H9 (cell line): ENCODE measurements at regions not wholly inside any gene's neighbourhood (a gene's known extent, or its start where the extent isn't known, plus 50 kb on each side); places are given as distances from the start of the nearest gene placed in this dataset.

Experiments
- DNase-seq: peaks from one replicate; pipeline ENCODE4 v3.0.0-alpha.2; 2017
- H2AFZ ChIP-seq: one replicate; pipeline ENCODE4 v1.6.1; 2013; ENCODE audit warnings: mild to moderate bottlenecking, low read length, control low read depth, moderate library complexity
- H2AK5ac ChIP-seq: 2 replicates; pipeline ENCODE4 v1.6.1; 2013; ENCODE audit warnings: low read length, control low read depth, mixed read lengths; ENCODE audit not compliant: insufficient read length
- H2BK120ac ChIP-seq: one replicate; pipeline ENCODE4 v1.6.1; 2013; ENCODE audit warnings: low read depth, mild to moderate bottlenecking, low read length, control low read depth, inconsistent platforms; ENCODE audit not compliant: poor library complexity, severe bottlenecking
- H2BK12ac ChIP-seq: 2 replicates; pipeline ENCODE4 v1.6.1; 2013; ENCODE audit warnings: low read length, control low read depth, mixed read lengths, low read depth; ENCODE audit not compliant: insufficient read length
- H2BK15ac ChIP-seq: 2 replicates; pipeline ENCODE4 v1.6.1; 2013; ENCODE audit warnings: low read depth, low read length, control low read depth
- H2BK20ac ChIP-seq: one replicate; pipeline ENCODE4 v1.6.1; 2013; ENCODE audit warnings: low read depth, mild to moderate bottlenecking, low read length, control low read depth, inconsistent platforms; ENCODE audit not compliant: poor library complexity, severe bottlenecking
- H2BK5ac ChIP-seq: 2 replicates; pipeline ENCODE4 v1.6.1; 2013; ENCODE audit warnings: low read length, control low read depth, mixed read lengths; ENCODE audit not compliant: insufficient read length
- H3K14ac ChIP-seq: 2 replicates; pipeline ENCODE4 v1.6.1; 2013; ENCODE audit warnings: low read length, control low read depth; ENCODE audit not compliant: insufficient read depth
- H3K18ac ChIP-seq: 2 replicates; pipeline ENCODE4 v1.6.1; 2013; ENCODE audit warnings: low read depth, mild to moderate bottlenecking, mixed read lengths, low read length, control low read depth; ENCODE audit not compliant: insufficient read length
- H3K23ac ChIP-seq: 2 replicates; pipeline ENCODE4 v1.6.1; 2013; ENCODE audit warnings: low read length, control low read depth, mixed read lengths, low read depth; ENCODE audit not compliant: insufficient read length
- H3K23me2 ChIP-seq: 2 replicates; pipeline ENCODE4 v1.6.1; 2013; ENCODE audit warnings: low read depth, mild to moderate bottlenecking, mixed read lengths, low read length, control low read depth; ENCODE audit not compliant: insufficient read length, poor library complexity, severe bottlenecking
- H3K27ac ChIP-seq: 2 replicates; pipeline ENCODE4 v1.5.1; 2013; ENCODE audit warnings: low read length, control low read depth, mixed read lengths, low read depth; ENCODE audit not compliant: insufficient read length
- H3K27me3 ChIP-seq: 2 replicates; pipeline ENCODE4 v1.6.1; 2013; ENCODE audit warnings: low read length, control low read depth, inconsistent platforms; ENCODE audit not compliant: insufficient read depth
- H3K4ac ChIP-seq: 2 replicates; pipeline ENCODE4 v1.6.1; 2013; ENCODE audit warnings: low read depth, mild to moderate bottlenecking, control low read depth, inconsistent platforms, low read length, moderate library complexity
- H3K4me1 ChIP-seq: 2 replicates; pipeline ENCODE4 v1.6.1; 2013; ENCODE audit warnings: low read length, control low read depth, inconsistent platforms; ENCODE audit not compliant: insufficient read depth
- H3K4me2 ChIP-seq: 2 replicates; pipeline ENCODE4 v1.6.1; 2013; ENCODE audit warnings: low read length, control low read depth, mixed read lengths; ENCODE audit not compliant: insufficient read length, insufficient read depth
- H3K56ac ChIP-seq: 2 replicates; pipeline ENCODE4 v1.6.1; 2013; ENCODE audit warnings: low read depth, mild to moderate bottlenecking, mixed read lengths, low read length, control low read depth; ENCODE audit not compliant: insufficient read length
- H3K79me1 ChIP-seq: 2 replicates; pipeline ENCODE4 v1.6.1; 2013; ENCODE audit warnings: low read depth, mild to moderate bottlenecking, moderate library complexity, low read length, control low read depth, inconsistent platforms; ENCODE audit not compliant: insufficient read depth, poor library complexity, severe bottlenecking
- H3K79me2 ChIP-seq: 2 replicates; pipeline ENCODE4 v1.6.1; 2013; ENCODE audit warnings: low read length, control low read depth, inconsistent platforms; ENCODE audit not compliant: insufficient read depth
- H3K9ac ChIP-seq: 2 replicates; pipeline ENCODE4 v1.6.1; 2013; ENCODE audit warnings: low read length, control low read depth, mixed read lengths; ENCODE audit not compliant: insufficient read length; ENCODE audit errors: extremely low read depth
- H3K9me3 ChIP-seq: one replicate; pipeline ENCODE4 v1.6.1; 2013; ENCODE audit warnings: low read depth, low read length, inconsistent platforms; ENCODE audit not compliant: control insufficient read depth
- H3T11ph ChIP-seq: one replicate; pipeline ENCODE4 v1.6.1; 2013; ENCODE audit warnings: mild to moderate bottlenecking, low read length, control low read depth, inconsistent platforms
- H4K20me1 ChIP-seq: one replicate; pipeline ENCODE4 v1.6.1; 2013; ENCODE audit not compliant: control insufficient read depth, insufficient read length, insufficient read depth
- H4K5ac ChIP-seq: 2 replicates; pipeline ENCODE4 v1.6.1; 2013; ENCODE audit warnings: low read depth, mild to moderate bottlenecking, mixed read lengths, low read length, control low read depth; ENCODE audit not compliant: insufficient read length
- H4K8ac ChIP-seq: replicated peaks from 2 replicates; pipeline ENCODE4 v1.6.1; 2013; ENCODE audit warnings: low read length, control low read depth, mixed read lengths, low read depth; ENCODE audit not compliant: insufficient read length
- H4K91ac ChIP-seq: 2 replicates; pipeline ENCODE4 v1.6.1; 2013; ENCODE audit warnings: low read depth, mild to moderate bottlenecking, moderate library complexity, mixed read lengths, low read length, control low read depth; ENCODE audit not compliant: insufficient read length
- H3K27ac Mint-ChIP-seq, 3 experiments: 2 replicates in 2 of 3; 3 replicates in 1 of 3; pipeline ENCODE4 v1.8.0; 2020 to 2021; ENCODE audit warnings: mixed read lengths in 3 of 3, mild to moderate bottlenecking in 1 of 3, moderate library complexity in 1 of 3
- H3K27me3 Mint-ChIP-seq: 2 replicates; pipeline ENCODE4 v1.8.0; 2021; ENCODE audit warnings: low read depth, mild to moderate bottlenecking, moderate library complexity, mixed read lengths
- H3K36me3 Mint-ChIP-seq, 3 experiments: 2 replicates in 2 of 3; 3 replicates in 1 of 3; pipeline ENCODE4 v1.8.0; 2020 to 2021; ENCODE audit warnings: low read depth in 3 of 3, mixed read lengths in 3 of 3; ENCODE audit not compliant: insufficient read depth in 1 of 3
- H3K4me1 Mint-ChIP-seq, 2 experiments: 2 replicates each; pipeline ENCODE4 v1.8.0; 2020; ENCODE audit warnings: mixed read lengths in 2 of 2
- H3K4me3 Mint-ChIP-seq, 2 experiments: 2 replicates in 1 of 2; 3 replicates in 1 of 2; pipeline ENCODE4 v1.8.0; 2020 to 2021; ENCODE audit warnings: mild to moderate bottlenecking in 2 of 2, mixed read lengths in 2 of 2, moderate library complexity in 1 of 2
- H3K9me3 Mint-ChIP-seq, 2 experiments: 2 replicates in 1 of 2; 3 replicates in 1 of 2; pipeline ENCODE4 v1.8.0; 2020; ENCODE audit warnings: mild to moderate bottlenecking in 2 of 2, mixed read lengths in 2 of 2, moderate library complexity in 1 of 2
- CTCF ChIP-seq: fragments of 200-600 bp; sonication (generic); conservative IDR thresholded peaks from 3 replicates; pipeline ENCODE4 v1.8.0; 2021; ENCODE audit warnings: antibody characterized with exemption, mild to moderate bottlenecking
- WGBS: extraction: QIAGEN DNeasy Blood & Tissue Kit; methylation state at CpG from one replicate; pipeline ENCODE4 v1.1.7; 2013; ENCODE audit warnings: missing lambda C conversion rate, low lambda C conversion rate, mixed read lengths; ENCODE audit not compliant: insufficient read length; ENCODE audit errors: extremely low coverage; 5-methylcytosine and 5-hydroxymethylcytosine counted together

- Histone ChIP-seq H3K27me3 (no peaks in the 10 kb centered on the region), H3K9me3 (no peaks in the 10 kb centered on the region), H4K5ac (no peak overlapping the region), H3K18ac (no peak overlapping the region), H3K14ac (no peak overlapping the region), H3K27ac (no peak overlapping the region), H3K23me2 (no peaks in the 10 kb centered on the region), H2AFZ (no peak overlapping the region), H3K79me2 (no peaks in the 10 kb centered on the region), H2BK5ac (no peak overlapping the region), H2BK20ac (no peak overlapping the region), H2BK15ac (no peak overlapping the region), H3K23ac (no peak overlapping the region), H2BK120ac (no peak overlapping the region), H2AK5ac (no peak overlapping the region), H3K4me2 (no peak overlapping the region), H3K4me1 (no peaks in the 10 kb centered on the region), H2BK12ac (no peak overlapping the region), H3K79me1 (no peaks in the 10 kb centered on the region), H3T11ph (no peak overlapping the region), H4K8ac (no peak overlapping the region), H4K91ac (no peak overlapping the region), H4K20me1 (no peaks in the 10 kb centered on the region), H3K56ac (no peak overlapping the region), H3K9ac (no peak overlapping the region), H3K4ac (no peak overlapping the region)
- no peaks in the 10 kb centered on the region for H3K36me3 Mint-ChIP-seq
- H3K4me3 Mint-ChIP-seq, result no peak overlapping the region
- no peak overlapping the region for H3K27ac Mint-ChIP-seq
- H3K4me1 Mint-ChIP-seq, result peaks cover 9 to 16% of the 10 kb centered on the region in 2 experiments
- no CpG with 5 or more reads among the region's 6 CpGs for WGBS
- no peaks in the 10 kb centered on the region for H3K9me3 Mint-ChIP-seq
- H3K27me3 Mint-ChIP-seq, result no peaks in the 10 kb centered on the region
- no peak for DNase-seq
- no peak for TF ChIP-seq CTCF
Observed at GRCh38 chr9:4420351-4420750, 69.9 kb upstream of the SLC1A1 start.
